GM23248 (cell line): ENCODE measurements at regions not wholly inside any gene's neighbourhood (a gene's known extent, or its start where the extent isn't known, plus 50 kb on each side); places are given as distances from the start of the nearest gene placed in this dataset.

Experiments
- DNase-seq: peaks from one replicate; pipeline ENCODE4 v3.0.0-alpha.2; 2015
- H2AFZ ChIP-seq: fragments of 200-600 bp; sonication (generic); 2 replicates; pipeline ENCODE4 v1.6.1; 2016; ENCODE audit warnings: antibody characterized with exemption
- H3F3A ChIP-seq: fragments of 200-600 bp; sonication (generic); 2 replicates; pipeline ENCODE4 v1.6.1; 2016; ENCODE audit warnings: mild to moderate bottlenecking, antibody characterized with exemption, mixed run types; ENCODE audit not compliant: insufficient read depth
- H3K27ac ChIP-seq: fragments of 200-600 bp; sonication (generic); 2 replicates; pipeline ENCODE4 v1.5.1; 2016; ENCODE audit warnings: mild to moderate bottlenecking
- H3K27me3 ChIP-seq: fragments of 200-600 bp; sonication (generic); replicated peaks from 2 replicates; pipeline ENCODE4 v1.6.1; 2016; ENCODE audit warnings: mild to moderate bottlenecking; ENCODE audit not compliant: insufficient read depth
- H3K36me3 ChIP-seq: fragments of 200-600 bp; sonication (generic); 2 replicates; pipeline ENCODE4 v1.6.1; 2016; ENCODE audit warnings: low read depth, mild to moderate bottlenecking
- H3K4me1 ChIP-seq: fragments of 200-600 bp; sonication (generic); 2 replicates; pipeline ENCODE4 v1.6.1; 2016; ENCODE audit warnings: mild to moderate bottlenecking; ENCODE audit not compliant: insufficient read depth
- H3K4me2 ChIP-seq: fragments of 200-600 bp; sonication (generic); one replicate; pipeline ENCODE4 v1.6.1; 2016; ENCODE audit warnings: mild to moderate bottlenecking; ENCODE audit not compliant: unreplicated experiment
- H3K4me3 ChIP-seq: fragments of 200-600 bp; sonication (generic); 2 replicates; pipeline ENCODE4 v1.5.1; 2016; ENCODE audit warnings: mild to moderate bottlenecking
- H3K79me2 ChIP-seq: fragments of 200-600 bp; sonication (generic); 2 replicates; pipeline ENCODE4 v1.6.1; 2016; ENCODE audit warnings: mild to moderate bottlenecking; ENCODE audit not compliant: insufficient read depth
- H3K9ac ChIP-seq: fragments of 200-600 bp; sonication (generic); 2 replicates; pipeline ENCODE4 v1.6.1; 2016; ENCODE audit warnings: mild to moderate bottlenecking
- H3K9me2 ChIP-seq: fragments of 200-600 bp; sonication (generic); 2 replicates; pipeline ENCODE4 v1.6.1; 2016; ENCODE audit warnings: mixed run types, mild to moderate bottlenecking, moderate library complexity; ENCODE audit not compliant: insufficient read depth
- H3K9me3 ChIP-seq: fragments of 200-600 bp; sonication (generic); one replicate; pipeline ENCODE4 v1.6.1; 2017; ENCODE audit warnings: low read depth
- H4K20me1 ChIP-seq: fragments of 200-600 bp; sonication (generic); 2 replicates; pipeline ENCODE4 v1.6.0; 2016; ENCODE audit not compliant: insufficient read depth
- EZH2 ChIP-seq: fragments of 200-600 bp; sonication (generic); IDR thresholded peaks from 2 replicates; pipeline ENCODE4 v1.6.1; 2018; ENCODE audit warnings: antibody characterized with exemption, mild to moderate bottlenecking; ENCODE audit not compliant: insufficient read depth, poor library complexity, severe bottlenecking
- EZH2phosphoT487 ChIP-seq: fragments of 200-600 bp; sonication (generic); IDR thresholded peaks from 2 replicates; pipeline ENCODE4 v1.6.1; 2018; ENCODE audit warnings: antibody characterized with exemption, moderate library complexity, mild to moderate bottlenecking, low read depth; ENCODE audit not compliant: insufficient read depth
- WGBS, 2 experiments: methylation state at CpG; one replicate each; pipeline ENCODE4 v1.1.6; 2015 to 2017; ENCODE audit warnings: low lambda C conversion rate in 2 of 2, low coverage in 1 of 2; ENCODE audit errors: missing lambda C conversion rate in 2 of 2; 5-methylcytosine and 5-hydroxymethylcytosine counted together
- in situ Hi-C: fragments of 300-500 bp; cut with MboI; formaldehyde crosslinking; loops from 2 replicates; pipeline ENCODE4 v1.15.0; 2020

- Histone ChIP-seq H3K9ac (no peak overlapping the region), H3K9me3 (no peaks in the 10 kb centered on the region), H3K27me3 (no peaks in the 10 kb centered on the region), H3K4me2 (no peak overlapping the region), H3K36me3 (no peaks in the 10 kb centered on the region), H3K79me2 (no peaks in the 10 kb centered on the region), H2AFZ (no peak overlapping the region), H3K9me2 (no peaks in the 10 kb centered on the region), H4K20me1 (no peaks in the 10 kb centered on the region), H3K27ac (no peak overlapping the region), H3K4me1 (no peaks in the 10 kb centered on the region), H3K4me3 (no peak overlapping the region), H3F3A (no peaks in the 10 kb centered on the region)
- in situ Hi-C loops: no loop called here
- TF ChIP-seq EZH2: no peak
- no peak for TF ChIP-seq EZH2phosphoT487
- no peak for DNase-seq
- WGBS, 2 experiments: 55 to 60% methylated on average over 11 of the region's 11 CpGs
These were observed 502.3 kb downstream of the EIPR1 start for GRCh38 chr2:2875296-2875695.

GRCh38 chr2:2874805-2875204, 502.8 kb downstream of the EIPR1 start:
- DNase-seq: no peak
- in situ Hi-C loops: no loop called here
- H3K4me1 ChIP-seq: no peaks in the 10 kb centered on the region
- no peaks in the 10 kb centered on the region for H3F3A ChIP-seq
- WGBS, 2 experiments: 53 to 55% methylated on average over 12 of the region's 12 CpGs
- no peak overlapping the region for H3K27ac ChIP-seq
- H3K79me2 ChIP-seq: no peaks in the 10 kb centered on the region
- no peaks in the 10 kb centered on the region for H3K9me3 ChIP-seq
- no peak overlapping the region for H3K4me3 ChIP-seq
- no peak overlapping the region for H3K4me2 ChIP-seq
- no peaks in the 10 kb centered on the region for H4K20me1 ChIP-seq
- H3K9ac ChIP-seq: no peak overlapping the region
- no peaks in the 10 kb centered on the region for H3K27me3 ChIP-seq
- H3K9me2 ChIP-seq: no peaks in the 10 kb centered on the region
- H3K36me3 ChIP-seq: no peaks in the 10 kb centered on the region
- H2AFZ ChIP-seq: no peak overlapping the region
- TF ChIP-seq EZH2phosphoT487 (no peak), EZH2 (no peak)

DNA sequence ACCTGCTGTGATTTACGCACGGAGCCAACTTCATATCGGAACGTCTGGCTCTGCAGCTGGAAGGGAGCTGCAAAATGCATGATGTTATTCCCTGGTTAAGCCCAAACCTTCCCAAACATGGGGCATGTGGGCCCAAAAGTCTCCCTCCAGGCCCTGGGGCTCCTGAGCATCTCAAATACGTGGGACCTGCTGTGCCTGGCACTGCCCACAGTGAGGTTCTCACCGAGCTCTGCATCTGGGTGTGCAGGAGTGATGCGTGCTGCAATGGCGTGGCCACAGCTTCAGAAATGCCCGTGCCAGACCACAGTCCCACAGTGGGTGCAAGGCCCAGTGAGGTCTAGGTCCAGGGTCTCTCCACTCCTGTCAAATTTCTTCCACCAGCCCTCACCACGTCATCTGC, 503.3 kb downstream of the EIPR1 start:
- Histone ChIP-seq H3F3A (no peaks in the 10 kb centered on the region), H3K36me3 (no peaks in the 10 kb centered on the region), H3K27me3 (no peaks in the 10 kb centered on the region), H3K9me3 (no peaks in the 10 kb centered on the region), H2AFZ (no peak overlapping the region), H3K4me3 (no peak overlapping the region), H3K27ac (no peak overlapping the region), H3K79me2 (no peaks in the 10 kb centered on the region), H3K9me2 (no peaks in the 10 kb centered on the region), H4K20me1 (no peaks in the 10 kb centered on the region), H3K9ac (no peak overlapping the region), H3K4me2 (no peak overlapping the region), H3K4me1 (no peaks in the 10 kb centered on the region)
- WGBS, 2 experiments: 35 to 45% methylated on average over 10 of the region's 10 CpGs
- DNase-seq: no peak
- in situ Hi-C loops: no loop called here
- TF ChIP-seq EZH2phosphoT487 (no peak), EZH2 (no peak)

DNA sequence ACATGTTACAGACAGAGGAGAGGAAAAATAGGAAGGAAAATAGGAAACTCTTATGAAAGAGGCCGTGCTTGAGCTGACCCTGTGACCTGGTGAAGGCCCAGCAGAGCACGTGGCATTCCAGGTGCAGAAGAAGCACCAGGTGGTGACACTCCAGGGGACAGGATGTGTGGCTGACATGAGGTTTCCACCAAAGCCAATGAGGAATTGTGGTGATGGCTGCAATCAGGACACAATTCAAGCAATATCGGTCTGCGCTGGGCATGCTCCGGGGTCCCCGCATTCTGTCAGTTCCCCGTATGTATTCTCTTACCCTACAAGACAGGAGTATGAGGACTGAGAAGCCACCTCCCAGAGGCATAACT, 504.2 kb downstream of the EIPR1 start:
- H3K27ac ChIP-seq: no peak overlapping the region
- no peaks in the 10 kb centered on the region for H4K20me1 ChIP-seq
- H3F3A ChIP-seq: no peaks in the 10 kb centered on the region
- no peaks in the 10 kb centered on the region for H3K4me1 ChIP-seq
- H3K79me2 ChIP-seq: no peaks in the 10 kb centered on the region
- no peak overlapping the region for H3K4me2 ChIP-seq
- no peaks in the 10 kb centered on the region for H3K9me3 ChIP-seq
- H2AFZ ChIP-seq: no peak overlapping the region
- TF ChIP-seq EZH2 (no peak), EZH2phosphoT487 (no peak)
- no peak overlapping the region for H3K4me3 ChIP-seq
- no peaks in the 10 kb centered on the region for H3K27me3 ChIP-seq
- in situ Hi-C loops: no loop called here
- H3K36me3 ChIP-seq: no peaks in the 10 kb centered on the region
- 50 to 51% methylated on average over 7 of the region's 7 CpGs for WGBS, 2 experiments
- H3K9me2 ChIP-seq: no peaks in the 10 kb centered on the region
- DNase-seq: no peak
- no peak overlapping the region for H3K9ac ChIP-seq
